SK-N-SH (cell line): ENCODE measurements at regions not wholly inside any gene's neighbourhood (a gene's known extent, or its start where the extent isn't known, plus 50 kb on each side); places are given as distances from the start of the nearest gene placed in this dataset.
"Not testable (repeated sequence)": the region's sequence is repeated elsewhere in the genome, so short reads cannot be mapped to it uniquely, and the experiment has no call there.

Source experiments
- CHD2 ChIP-seq: fragments of 150-350 bp; IDR thresholded peaks from 2 replicates; pipeline ENCODE4 v1.6.1; 2018; ENCODE audit warnings: low read length; ENCODE audit not compliant: partially characterized antibody
- EP300 ChIP-seq, 2 experiments: IDR thresholded peaks; 2 replicates each; pipeline versions ENCODE4 v1.4.0 to v1.6.1; 2012; ENCODE audit warnings: borderline replicate concordance in 1 of 2, low read depth in 1 of 2, low read length in 1 of 2
- EZH2phosphoT487 ChIP-seq: fragments of 200-600 bp; sonication (generic); IDR thresholded peaks from 2 replicates; pipeline ENCODE4 v1.6.1; 2017; ENCODE audit warnings: low read depth, mixed run types, mild to moderate bottlenecking, antibody characterized with exemption, moderate library complexity, borderline replicate concordance
- MEF2A ChIP-seq: IDR thresholded peaks from 2 replicates; pipeline ENCODE4 v1.4.0; 2012; ENCODE audit warnings: low read depth, borderline replicate concordance
- MXI1 ChIP-seq: IDR thresholded peaks from 2 replicates; pipeline ENCODE4 v1.6.1; 2012; ENCODE audit warnings: mild to moderate bottlenecking, low read depth, low read length, improper control_type of control experiment
- NFIC ChIP-seq: IDR thresholded peaks from 2 replicates; pipeline ENCODE4 v1.4.0; 2012; ENCODE audit warnings: borderline replicate concordance
- POLR2AphosphoS5 ChIP-seq: IDR thresholded peaks from 2 replicates; pipeline ENCODE4 v1.6.1; 2012; ENCODE audit warnings: low read depth, low read length
- RAD21 ChIP-seq: IDR thresholded peaks from 2 replicates; pipeline ENCODE4 v1.6.1; 2012; ENCODE audit warnings: mild to moderate bottlenecking, low read length
- REST ChIP-seq: IDR thresholded peaks from 2 replicates; pipeline ENCODE4 v1.6.1; 2012; ENCODE audit warnings: mild to moderate bottlenecking, low read depth, low read length, moderate library complexity
- SMC3 ChIP-seq: IDR thresholded peaks from 2 replicates; pipeline ENCODE4 v1.6.1; 2012; ENCODE audit warnings: low read depth, low read length, improper control_type of control experiment
- TAF1 ChIP-seq: IDR thresholded peaks from 2 replicates; pipeline ENCODE4 v1.6.1; 2012; ENCODE audit warnings: low read depth, mild to moderate bottlenecking, low read length, moderate library complexity, borderline replicate concordance
- USF2 ChIP-seq: fragments of 150-350 bp; IDR thresholded peaks from 2 replicates; pipeline ENCODE4 v1.6.1; 2017; ENCODE audit warnings: antibody characterized with exemption, low read length, low read depth, borderline replicate concordance
- TF ChIP-seq, protein P1 (sequence below): fragments of 200-600 bp; sonication (generic); IDR thresholded peaks from 2 replicates; pipeline ENCODE4 v1.6.1; 2017; ENCODE audit warnings: antibody characterized with exemption, mild to moderate bottlenecking, moderate library complexity
- TF ChIP-seq, protein P2 (sequence below): IDR thresholded peaks from 2 replicates; pipeline ENCODE4 v1.4.0; 2012; ENCODE audit warnings: low read depth

DNA sequence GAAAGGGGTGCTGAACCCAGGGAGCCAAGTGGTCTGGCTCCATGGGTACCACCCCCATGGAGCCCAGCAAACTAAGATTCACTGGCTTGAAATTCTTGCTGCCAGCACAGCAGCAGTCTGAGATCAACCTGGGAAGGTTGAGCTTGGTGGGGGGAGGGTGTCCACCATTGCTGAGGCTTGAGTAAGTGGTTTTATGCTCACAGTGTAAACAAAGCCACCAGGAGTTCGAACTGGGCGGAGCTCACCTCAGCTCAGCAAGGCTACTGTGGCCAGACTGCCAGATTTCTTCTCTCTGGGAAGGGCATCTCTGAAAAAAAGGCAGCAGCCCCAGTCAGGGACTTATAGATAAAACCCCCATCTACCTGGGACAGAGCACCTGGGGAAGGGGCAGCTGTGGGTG lies 1021.8 kb upstream of the SPRY2 start:
- TF ChIP-seq, protein P1, sequence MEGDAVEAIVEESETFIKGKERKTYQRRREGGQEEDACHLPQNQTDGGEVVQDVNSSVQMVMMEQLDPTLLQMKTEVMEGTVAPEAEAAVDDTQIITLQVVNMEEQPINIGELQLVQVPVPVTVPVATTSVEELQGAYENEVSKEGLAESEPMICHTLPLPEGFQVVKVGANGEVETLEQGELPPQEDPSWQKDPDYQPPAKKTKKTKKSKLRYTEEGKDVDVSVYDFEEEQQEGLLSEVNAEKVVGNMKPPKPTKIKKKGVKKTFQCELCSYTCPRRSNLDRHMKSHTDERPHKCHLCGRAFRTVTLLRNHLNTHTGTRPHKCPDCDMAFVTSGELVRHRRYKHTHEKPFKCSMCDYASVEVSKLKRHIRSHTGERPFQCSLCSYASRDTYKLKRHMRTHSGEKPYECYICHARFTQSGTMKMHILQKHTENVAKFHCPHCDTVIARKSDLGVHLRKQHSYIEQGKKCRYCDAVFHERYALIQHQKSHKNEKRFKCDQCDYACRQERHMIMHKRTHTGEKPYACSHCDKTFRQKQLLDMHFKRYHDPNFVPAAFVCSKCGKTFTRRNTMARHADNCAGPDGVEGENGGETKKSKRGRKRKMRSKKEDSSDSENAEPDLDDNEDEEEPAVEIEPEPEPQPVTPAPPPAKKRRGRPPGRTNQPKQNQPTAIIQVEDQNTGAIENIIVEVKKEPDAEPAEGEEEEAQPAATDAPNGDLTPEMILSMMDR, result not testable (repeated sequence)
- not testable (repeated sequence) for TF ChIP-seq TAF1; EP300 (IDR thresholded peaks at IDR 0.05; ENCODE audit: borderline replicate concordance in 1 of 2, low read depth in 1 of 2, low read length in 1 of 2); SMC3; MEF2A; REST; NFIC; RAD21; EZH2phosphoT487; USF2; CHD2; POLR2AphosphoS5; MXI1
- TF ChIP-seq, protein P2, sequence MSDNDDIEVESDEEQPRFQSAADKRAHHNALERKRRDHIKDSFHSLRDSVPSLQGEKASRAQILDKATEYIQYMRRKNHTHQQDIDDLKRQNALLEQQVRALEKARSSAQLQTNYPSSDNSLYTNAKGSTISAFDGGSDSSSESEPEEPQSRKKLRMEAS, result not testable (repeated sequence)
